Keratinocyte (primary cell): ENCODE measurements at regions not wholly inside any gene's neighbourhood (a gene's known extent, or its start where the extent isn't known, plus 50 kb on each side); places are given as distances from the start of the nearest gene placed in this dataset.

ENCODE experiments used
- DNase-seq: peaks from one replicate; pipeline ENCODE4 v3.0.0-alpha.2; 2011; ENCODE audit warnings: low read depth, missing footprints, low spot score
- FAIRE-seq: peaks from 2 replicates; lab custom pipeline; 2011; peaks lifted over from hg19 to GRCh38; lab: Jason Lieb, UNC
- H2AFZ ChIP-seq: 2 replicates; pipeline ENCODE4 v1.6.0; 2012; ENCODE audit warnings: low read length, control low read depth, inconsistent platforms; ENCODE audit not compliant: control insufficient read depth
- H3K27ac ChIP-seq: 2 replicates; pipeline ENCODE4 v1.5.1; 2011; ENCODE audit warnings: low read length; ENCODE audit not compliant: control insufficient read depth, insufficient read depth
- H3K27me3 ChIP-seq: 3 replicates; pipeline ENCODE4 v1.6.0; 2011; ENCODE audit warnings: low read length; ENCODE audit not compliant: control insufficient read depth, insufficient read depth; ENCODE audit errors: extremely low read depth
- H3K36me3 ChIP-seq, 2 experiments: 2 replicates in 1 of 2; 3 replicates in 1 of 2; pipeline ENCODE4 v1.5.1; 2011; ENCODE audit warnings: low read length in 2 of 2, mild to moderate bottlenecking in 1 of 2; ENCODE audit not compliant: control insufficient read depth in 2 of 2, insufficient read depth in 2 of 2; ENCODE audit errors: extremely low read depth in 1 of 2
- H3K4me1 ChIP-seq: 3 replicates; pipeline ENCODE4 v1.5.1; 2011; ENCODE audit warnings: low read length; ENCODE audit not compliant: control insufficient read depth, insufficient read depth; ENCODE audit errors: extremely low read depth
- H3K4me2 ChIP-seq: 3 replicates; pipeline ENCODE4 v1.6.0; 2011; ENCODE audit warnings: low read depth, low read length; ENCODE audit not compliant: control insufficient read depth, insufficient read depth; ENCODE audit errors: extremely low read depth
- H3K4me3 ChIP-seq, 3 experiments: fragments of 200-600 bp in 1 of 3; sonication (generic) in 1 of 3; 2 replicates in 2 of 3; 3 replicates in 1 of 3; pipeline ENCODE4 v1.5.1; 2011 to 2016; ENCODE audit warnings: low read length in 3 of 3, mild to moderate bottlenecking in 3 of 3, control low read depth in 2 of 3, inconsistent platforms in 1 of 3, low read depth in 1 of 3, mixed read lengths in 1 of 3, mixed run types in 1 of 3, moderate library complexity in 1 of 3; ENCODE audit not compliant: control insufficient read depth in 2 of 3, insufficient read depth in 2 of 3; ENCODE audit errors: extremely low read depth in 1 of 3
- H3K79me2 ChIP-seq: 2 replicates; pipeline ENCODE4 v1.6.0; 2012; ENCODE audit warnings: low read length; ENCODE audit not compliant: control insufficient read depth, insufficient read depth
- H3K9ac ChIP-seq: 3 replicates; pipeline ENCODE4 v1.6.0; 2011; ENCODE audit warnings: low read length; ENCODE audit not compliant: control insufficient read depth, insufficient read depth; ENCODE audit errors: extremely low read depth
- H3K9me1 ChIP-seq: 3 replicates; pipeline ENCODE4 v1.6.0; 2011; ENCODE audit warnings: low read length; ENCODE audit not compliant: control insufficient read depth, insufficient read depth; ENCODE audit errors: extremely low read depth
- H3K9me3 ChIP-seq: 2 replicates; pipeline ENCODE4 v1.5.1; 2012; ENCODE audit warnings: low read depth, low read length; ENCODE audit not compliant: control insufficient read depth
- H4K20me1 ChIP-seq: 3 replicates; pipeline ENCODE4 v1.6.0; 2011; ENCODE audit warnings: low read length; ENCODE audit not compliant: control insufficient read depth, insufficient read depth; ENCODE audit errors: extremely low read depth
- EZH2 ChIP-seq: IDR thresholded peaks from one replicate; pipeline ENCODE4 v1.6.1; 2012; ENCODE audit warnings: inconsistent platforms, mild to moderate bottlenecking, low read length, moderate library complexity
- dilution Hi-C: fragments of 300-500 bp; cut with MboI; formaldehyde crosslinking; loops from one replicate; pipeline ENCODE4 v1.7.0; 2020; ENCODE audit warnings: low sequenced_read_pairs; ENCODE audit not compliant: extremely low pct_ligation_motif_present
- TF ChIP-seq, protein P1 (sequence below), 3 experiments: IDR thresholded peaks in 1 of 3; conservative IDR thresholded peaks in 1 of 3; optimal IDR thresholded peaks in 1 of 3; 2 replicates in 2 of 3; 3 replicates in 1 of 3; pipeline versions ENCODE3 to v1.5.1; 2011; ENCODE audit warnings: low read length in 3 of 3, mild to moderate bottlenecking in 3 of 3, moderate library complexity in 2 of 3, control low read depth in 1 of 3, inconsistent platforms in 1 of 3; ENCODE audit not compliant: insufficient read depth in 2 of 3; ENCODE audit errors: extremely low read depth in 1 of 3

DNA sequence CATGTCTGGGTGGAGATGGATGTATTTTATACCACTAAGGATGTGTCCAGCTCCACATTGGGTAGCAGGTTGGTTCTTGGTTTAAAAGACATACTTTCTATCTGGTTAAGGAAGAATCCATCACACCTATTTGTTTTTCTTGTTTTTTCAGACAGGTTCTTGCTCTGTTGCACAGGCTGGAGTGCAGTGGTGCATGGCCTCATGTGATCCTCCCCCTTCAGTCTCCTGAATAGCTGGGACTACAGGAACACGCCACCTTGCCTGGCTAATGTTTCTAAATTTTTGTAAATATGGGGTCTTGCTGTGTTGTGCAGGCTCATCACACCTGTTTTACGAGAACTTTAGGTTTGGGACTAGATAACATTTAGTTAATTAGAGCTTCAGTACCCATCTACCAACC is 80.2 kb upstream of the PRNP start:
- Histone ChIP-seq H2AFZ (no peak overlapping the region), H3K9me3 (no peaks in the 10 kb centered on the region), H3K9ac (no peak overlapping the region), H4K20me1 (no peaks in the 10 kb centered on the region), H3K9me1 (no peaks in the 10 kb centered on the region), H3K4me3 (no peak overlapping the region), H3K79me2 (no peaks in the 10 kb centered on the region), H3K27ac (no peak overlapping the region), H3K4me1 (peaks cover 19% of the 10 kb centered on the region), H3K27me3 (no peaks in the 10 kb centered on the region), H3K4me2 (no peak overlapping the region), H3K36me3 (no peaks in the 10 kb centered on the region)
- dilution Hi-C loops, result no loop called here
- FAIRE-seq, result no peak
- DNase-seq, result no peak
- TF ChIP-seq, protein P1, sequence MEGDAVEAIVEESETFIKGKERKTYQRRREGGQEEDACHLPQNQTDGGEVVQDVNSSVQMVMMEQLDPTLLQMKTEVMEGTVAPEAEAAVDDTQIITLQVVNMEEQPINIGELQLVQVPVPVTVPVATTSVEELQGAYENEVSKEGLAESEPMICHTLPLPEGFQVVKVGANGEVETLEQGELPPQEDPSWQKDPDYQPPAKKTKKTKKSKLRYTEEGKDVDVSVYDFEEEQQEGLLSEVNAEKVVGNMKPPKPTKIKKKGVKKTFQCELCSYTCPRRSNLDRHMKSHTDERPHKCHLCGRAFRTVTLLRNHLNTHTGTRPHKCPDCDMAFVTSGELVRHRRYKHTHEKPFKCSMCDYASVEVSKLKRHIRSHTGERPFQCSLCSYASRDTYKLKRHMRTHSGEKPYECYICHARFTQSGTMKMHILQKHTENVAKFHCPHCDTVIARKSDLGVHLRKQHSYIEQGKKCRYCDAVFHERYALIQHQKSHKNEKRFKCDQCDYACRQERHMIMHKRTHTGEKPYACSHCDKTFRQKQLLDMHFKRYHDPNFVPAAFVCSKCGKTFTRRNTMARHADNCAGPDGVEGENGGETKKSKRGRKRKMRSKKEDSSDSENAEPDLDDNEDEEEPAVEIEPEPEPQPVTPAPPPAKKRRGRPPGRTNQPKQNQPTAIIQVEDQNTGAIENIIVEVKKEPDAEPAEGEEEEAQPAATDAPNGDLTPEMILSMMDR (optimal IDR thresholded peaks at IDR 0.05 in 1 of 3, IDR thresholded peaks at IDR 0.05 in 1 of 3, conservative IDR thresholded peaks at IDR 0.05 in 1 of 3; ENCODE audit: extremely low read depth in 1 of 3, insufficient read depth in 2 of 3, low read length in 3 of 3), result no peak
- TF ChIP-seq EZH2, result no peak

DNA sequence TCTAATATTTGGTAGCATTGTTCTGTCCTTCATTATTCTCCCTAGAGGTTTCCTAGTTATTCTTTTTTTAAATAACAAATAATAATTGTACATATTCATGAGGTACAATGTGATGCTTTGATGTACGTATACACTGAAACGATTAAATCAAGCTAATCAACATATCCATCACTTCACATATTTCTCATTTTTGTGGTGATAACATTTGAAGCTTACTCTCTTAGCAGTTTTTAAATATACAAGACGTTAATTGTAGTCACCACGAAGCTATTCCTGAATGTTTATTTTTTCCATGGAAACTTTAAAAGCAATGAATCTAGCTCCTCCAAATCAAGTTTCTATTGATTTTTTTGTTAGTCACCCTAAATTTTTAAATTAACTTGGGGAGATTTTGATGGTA is 81.1 kb upstream of the PRNP start:
- dilution Hi-C loops, result no loop called here

More for the DNA sequence above, 81.1 kb upstream of the PRNP start:
- Histone ChIP-seq H3K9ac (no peak overlapping the region), H3K4me2 (no peak overlapping the region), H3K9me3 (no peaks in the 10 kb centered on the region), H3K4me3 (no peak overlapping the region), H3K36me3 (no peaks in the 10 kb centered on the region), H3K27me3 (no peaks in the 10 kb centered on the region), H2AFZ (no peak overlapping the region), H3K4me1 (peaks cover 25% of the 10 kb centered on the region), H3K79me2 (no peaks in the 10 kb centered on the region), H3K27ac (no peak overlapping the region), H4K20me1 (no peaks in the 10 kb centered on the region), H3K9me1 (no peaks in the 10 kb centered on the region)
- FAIRE-seq (no peak), DNase-seq (no peak)
- no peak for TF ChIP-seq EZH2
- TF ChIP-seq, protein P1 (optimal IDR thresholded peaks at IDR 0.05 in 1 of 3, IDR thresholded peaks at IDR 0.05 in 1 of 3, conservative IDR thresholded peaks at IDR 0.05 in 1 of 3; ENCODE audit: extremely low read depth in 1 of 3, insufficient read depth in 2 of 3, low read length in 3 of 3), result no peak
